Naive thymus-derived CD8-positive, alpha-beta T cell (primary cell): ENCODE measurements at regions not wholly inside any gene's neighbourhood (a gene's known extent, or its start where the extent isn't known, plus 50 kb on each side); places are given as distances from the start of the nearest gene placed in this dataset.

Experiments used
- ATAC-seq, 2 donors: fragments of 150-1000 bp; cut with Tn5 transposase in 1 of 2; sonication (Bioruptor Pico), chemical (Tn5 transposase) in 1 of 2; 1 replicate in 1 of 2; 2 replicates in 1 of 2; pipeline ENCODE4 v1.10.0; 2021; ENCODE audit warnings: mild to moderate bottlenecking in 2 of 2, moderate library complexity in 2 of 2
- POLR2A ChIA-PET: fragments of 350-600 bp; sonication (Branson Sonifier 250); formaldehyde crosslinking; loops from one replicate; lab custom pipeline; 2021; ENCODE audit warnings: antibody characterized with exemption; lab: Charles Lee
- DNase-seq, 10 donors: peaks; one replicate each; pipeline versions ENCODE4 v3.0.0 to v3.0.0-alpha.2; 2020 to 2022
- H3K27ac Mint-ChIP-seq, 10 donors: one replicate each; pipeline ENCODE4 v1.8.0; 2020 to 2022; ENCODE audit warnings: mild to moderate bottlenecking in 10 of 10, mixed read lengths in 10 of 10, moderate library complexity in 4 of 10, inconsistent platforms in 1 of 10
- H3K27me3 Mint-ChIP-seq, 5 donors: one replicate each; pipeline ENCODE4 v1.8.0; 2021 to 2022; ENCODE audit warnings: mixed read lengths in 5 of 5
- H3K36me3 Mint-ChIP-seq, 3 donors: one replicate each; pipeline ENCODE4 v1.8.0; 2020 to 2022; ENCODE audit warnings: mixed read lengths in 3 of 3, mild to moderate bottlenecking in 2 of 3, inconsistent platforms in 1 of 3
- H3K4me1 Mint-ChIP-seq, 4 donors: one replicate each; pipeline ENCODE4 v1.8.0; 2021 to 2022; ENCODE audit warnings: mixed read lengths in 4 of 4
- H3K4me3 Mint-ChIP-seq, 10 donors: one replicate each; pipeline ENCODE4 v1.8.0; 2020 to 2022; ENCODE audit warnings: mild to moderate bottlenecking in 10 of 10, mixed read lengths in 10 of 10, moderate library complexity in 6 of 10, inconsistent platforms in 1 of 10
- H3K9me3 Mint-ChIP-seq, 9 donors: one replicate each; pipeline ENCODE4 v1.8.0; 2020 to 2022; ENCODE audit warnings: mixed read lengths in 9 of 9, mild to moderate bottlenecking in 3 of 9, inconsistent platforms in 1 of 9, moderate library complexity in 1 of 9

- H3K27ac Mint-ChIP-seq: no peak overlapping the region
- peaks cover 0 to 13% (median 2%) of the 10 kb centered on the region in 5 donors for H3K27me3 Mint-ChIP-seq
- DNase-seq (no peak), ATAC-seq (no peak)
- peaks cover 0 to 3% (median 0%) of the 10 kb centered on the region in 4 donors for H3K4me1 Mint-ChIP-seq
- no peak overlapping the region for H3K4me3 Mint-ChIP-seq
- POLR2A ChIA-PET: no interaction called here
- no peaks in the 10 kb centered on the region for H3K36me3 Mint-ChIP-seq
- H3K9me3 Mint-ChIP-seq: peaks cover 0 to 6% (median 0%) of the 10 kb centered on the region in 9 donors
Measured at GRCh38 chr2:129375632-129376425, 603.6 kb upstream of the RAB6C start.

GRCh38 chr2:129376426-129377077 lies 602.9 kb upstream of the RAB6C start:
- Mint-ChIP-seq H3K4me1 (peaks cover 0 to 3% (median 0%) of the 10 kb centered on the region in 4 donors), H3K27me3 (peaks cover 0 to 13% (median 2%) of the 10 kb centered on the region in 5 donors), H3K9me3 (peaks cover 0 to 9% (median 4%) of the 10 kb centered on the region in 9 donors), H3K27ac (no peak overlapping the region), H3K36me3 (no peaks in the 10 kb centered on the region), H3K4me3 (no peak overlapping the region)
- no peak for DNase-seq
- no peak for ATAC-seq
- POLR2A ChIA-PET: no interaction called here

DNA sequence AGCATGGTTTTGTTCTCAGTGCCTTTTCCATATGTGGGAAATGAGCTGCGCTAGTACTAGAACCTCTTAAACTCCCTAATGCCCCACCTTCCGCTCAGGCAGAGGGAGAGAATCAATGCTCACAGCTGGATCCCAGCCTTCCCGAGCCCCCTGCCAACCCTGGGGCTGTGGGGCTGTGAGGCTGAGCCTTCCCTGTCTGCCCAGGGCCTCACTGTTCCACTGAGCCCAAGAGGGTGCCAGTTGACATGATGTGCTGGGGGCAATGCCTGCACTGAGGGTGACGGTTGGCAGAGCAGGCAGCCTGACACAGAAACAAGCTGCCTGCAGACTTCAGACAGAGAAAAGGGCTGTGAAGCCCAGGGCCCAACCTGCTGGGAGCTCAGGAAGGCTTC lies 602.4 kb upstream of the RAB6C start:
- POLR2A ChIA-PET: no interaction called here
- Mint-ChIP-seq H3K4me1 (peaks cover 0 to 3% (median 0%) of the 10 kb centered on the region in 4 donors), H3K27me3 (peaks cover 0 to 13% (median 2%) of the 10 kb centered on the region in 5 donors), H3K36me3 (no peaks in the 10 kb centered on the region), H3K4me3 (no peak overlapping the region), H3K9me3 (peaks cover 0 to 12% (median 6%) of the 10 kb centered on the region in 9 donors), H3K27ac (no peak overlapping the region)
- DNase-seq: no peak
- no peak for ATAC-seq

DNA sequence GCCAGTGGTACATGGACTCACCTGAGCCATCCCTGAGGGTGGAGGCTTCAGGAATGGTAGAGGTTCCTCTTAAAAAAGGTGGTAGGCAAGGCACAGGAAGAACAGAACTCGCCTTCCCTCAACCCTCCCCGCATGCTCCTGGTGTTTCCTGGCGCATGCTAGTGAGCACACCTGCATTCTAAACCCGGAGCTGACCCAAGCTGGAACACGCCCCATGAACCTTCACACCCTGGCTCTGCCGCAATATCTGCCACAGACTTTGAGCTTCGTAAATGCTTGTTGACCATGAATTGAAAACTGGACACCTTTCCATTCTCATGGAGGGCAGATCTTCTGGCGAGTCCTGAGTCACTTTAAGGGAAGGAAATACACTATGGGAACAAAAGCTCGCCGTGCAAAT lies 601.3 kb upstream of the RAB6C start:
- Mint-ChIP-seq H3K36me3 (peaks cover 0 to 5% (median 0%) of the 10 kb centered on the region in 3 donors), H3K9me3 (peaks cover 0 to 23% (median 8%) of the 10 kb centered on the region in 9 donors), H3K4me1 (peaks cover 0 to 3% (median 0%) of the 10 kb centered on the region in 4 donors), H3K27me3 (peaks cover 0 to 13% (median 2%) of the 10 kb centered on the region in 5 donors), H3K4me3 (no peak overlapping the region), H3K27ac (no peak overlapping the region)
- POLR2A ChIA-PET: no interaction called here
- DNase-seq (no peak), ATAC-seq (no peak)

DNA sequence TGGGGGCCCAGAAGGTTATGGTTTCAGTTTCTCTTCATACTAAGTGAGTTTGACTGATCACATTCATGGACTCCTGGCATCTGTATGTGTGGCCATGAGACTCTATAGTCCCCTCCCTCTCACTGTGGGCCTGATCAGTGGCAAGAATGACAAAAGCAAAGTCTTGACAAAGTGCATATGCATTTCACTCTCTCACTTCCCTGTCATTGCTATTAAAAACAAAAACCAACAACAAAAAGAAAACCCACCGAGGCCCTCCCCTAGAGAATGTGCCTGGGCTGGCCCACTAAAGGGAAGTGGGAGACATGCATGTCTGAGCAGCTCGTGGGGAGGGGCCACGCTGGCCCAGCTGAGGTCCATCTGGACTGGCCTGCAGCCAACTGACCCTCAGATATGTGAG lies 600.1 kb upstream of the RAB6C start:
- no peak overlapping the region for H3K27ac Mint-ChIP-seq
- H3K27me3 Mint-ChIP-seq: peaks cover 0 to 12% (median 2%) of the 10 kb centered on the region in 5 donors
- ATAC-seq (no peak), DNase-seq (no peak)
- peaks cover 0 to 5% (median 0%) of the 10 kb centered on the region in 3 donors for H3K36me3 Mint-ChIP-seq
- POLR2A ChIA-PET: no interaction called here
- peaks cover 0 to 25% (median 9%) of the 10 kb centered on the region in 9 donors for H3K9me3 Mint-ChIP-seq
- H3K4me1 Mint-ChIP-seq: peaks cover 0 to 3% (median 0%) of the 10 kb centered on the region in 4 donors
- H3K4me3 Mint-ChIP-seq: no peak overlapping the region

DNA sequence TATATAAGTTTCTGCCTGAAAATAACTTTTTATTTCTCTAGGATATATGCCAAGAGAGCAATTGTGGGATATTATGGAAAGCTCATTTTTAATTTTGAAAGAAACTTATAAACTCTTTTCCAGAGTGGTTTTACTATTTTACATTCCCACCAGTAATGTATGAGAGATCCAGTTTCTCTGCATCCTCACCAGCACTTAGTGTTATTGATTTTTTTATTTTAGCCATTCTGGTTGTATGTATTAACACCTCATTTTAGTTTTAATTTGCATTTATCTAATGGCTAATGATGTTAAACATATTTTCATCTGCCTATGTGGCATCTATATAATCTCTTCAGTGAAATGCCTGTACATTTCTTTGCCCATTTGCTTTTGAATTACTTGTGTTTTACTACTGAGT lies 597.7 kb upstream of the RAB6C start:
- H3K4me3 Mint-ChIP-seq: no peak overlapping the region
- H3K9me3 Mint-ChIP-seq: peaks cover 0 to 28% (median 14%) of the 10 kb centered on the region in 9 donors
- peaks cover 0 to 3% (median 0%) of the 10 kb centered on the region in 4 donors for H3K4me1 Mint-ChIP-seq
- H3K27me3 Mint-ChIP-seq: peaks cover 0 to 7% (median 3%) of the 10 kb centered on the region in 5 donors
- H3K36me3 Mint-ChIP-seq: peaks cover 0 to 5% (median 0%) of the 10 kb centered on the region in 3 donors
- no peak for ATAC-seq
- no peak overlapping the region for H3K27ac Mint-ChIP-seq
- POLR2A ChIA-PET: no interaction called here
- no peak for DNase-seq

GRCh38 chr2:129388870-129389269 lies 590.6 kb upstream of the RAB6C start:
- peaks cover 8 to 31% (median 11%) of the 10 kb centered on the region in 5 donors for H3K27me3 Mint-ChIP-seq
- no peaks in the 10 kb centered on the region for H3K4me1 Mint-ChIP-seq
- POLR2A ChIA-PET: no interaction called here
- peaks cover 0 to 5% (median 0%) of the 10 kb centered on the region in 3 donors for H3K36me3 Mint-ChIP-seq
- no peak overlapping the region for H3K4me3 Mint-ChIP-seq
- H3K27ac Mint-ChIP-seq: no peak overlapping the region
- peaks cover 0 to 7% (median 1%) of the 10 kb centered on the region in 9 donors for H3K9me3 Mint-ChIP-seq
- ATAC-seq (no peak), DNase-seq (no peak)

DNA sequence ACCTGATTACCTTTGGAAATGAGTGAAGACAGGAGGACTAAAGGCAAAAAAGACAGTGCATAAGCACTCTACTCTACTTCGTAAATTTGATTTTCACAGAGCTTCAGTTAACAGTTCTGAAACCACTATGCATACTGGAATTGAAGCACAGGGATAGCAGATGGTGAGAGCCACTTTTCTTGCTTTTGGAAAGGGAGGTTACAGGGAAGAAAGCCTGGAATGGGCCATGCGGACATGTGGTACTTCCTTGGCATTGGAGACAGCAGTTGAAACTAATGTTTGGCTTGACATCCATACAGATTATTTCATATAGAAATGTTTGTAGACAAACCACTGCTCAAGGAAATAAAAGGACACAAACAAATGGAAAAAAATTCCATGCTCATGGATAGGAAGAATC lies 585.6 kb upstream of the RAB6C start:
- Mint-ChIP-seq H3K27me3 (peaks cover 3 to 20% (median 5%) of the 10 kb centered on the region in 5 donors), H3K27ac (no peak overlapping the region), H3K9me3 (peaks cover 0 to 5% (median 0%) of the 10 kb centered on the region in 9 donors), H3K4me3 (no peak overlapping the region), H3K4me1 (no peaks in the 10 kb centered on the region), H3K36me3 (peaks cover 0 to 5% (median 0%) of the 10 kb centered on the region in 3 donors)
- POLR2A ChIA-PET: no interaction called here
- DNase-seq: no peak
- ATAC-seq: no peak

DNA sequence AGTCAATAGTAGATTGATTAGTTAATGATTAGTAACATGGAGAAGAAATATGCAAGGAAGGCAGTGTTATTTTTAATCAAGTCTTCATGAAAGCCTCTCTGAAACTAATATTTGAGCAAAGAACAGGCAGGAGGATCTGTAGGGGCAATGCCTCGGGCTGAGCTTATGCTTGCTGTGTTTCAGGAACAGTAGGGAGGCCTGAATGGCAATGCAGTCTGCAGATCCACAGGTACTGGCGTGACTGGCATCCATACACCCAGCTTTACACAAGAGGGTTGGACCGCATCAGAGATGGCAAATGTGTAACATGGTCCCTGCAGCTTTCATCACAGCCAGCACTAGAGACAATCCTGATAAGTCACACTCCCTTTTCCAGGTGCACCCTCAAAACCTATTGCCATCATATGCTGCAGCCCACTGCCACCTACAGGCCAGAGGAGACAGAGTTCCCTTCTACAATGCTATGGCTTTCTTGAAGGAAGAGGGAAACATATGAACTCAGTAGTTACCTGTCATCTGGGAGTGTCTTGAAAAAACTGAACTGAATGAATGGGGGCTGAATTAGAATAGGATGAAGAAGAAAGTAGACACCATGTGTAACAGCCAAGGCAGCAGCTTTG lies 582.4 kb upstream of the RAB6C start:
- Mint-ChIP-seq H3K9me3 (peaks cover 0 to 7% (median 0%) of the 10 kb centered on the region in 9 donors), H3K4me1 (no peaks in the 10 kb centered on the region), H3K27ac (no peak overlapping the region), H3K36me3 (no peaks in the 10 kb centered on the region), H3K27me3 (peaks cover 0 to 3% (median 0%) of the 10 kb centered on the region in 5 donors), H3K4me3 (no peak overlapping the region)
- ATAC-seq (no peak), DNase-seq (peak in 1 of 10 donors; percentile 58)
- POLR2A ChIA-PET: no interaction called here

GRCh38 chr2:129400826-129401225 lies 578.6 kb upstream of the RAB6C start:
- no peak overlapping the region for H3K27ac Mint-ChIP-seq
- peaks cover 0 to 5% (median 0%) of the 10 kb centered on the region in 5 donors for H3K27me3 Mint-ChIP-seq
- H3K9me3 Mint-ChIP-seq: peaks cover 0 to 7% (median 0%) of the 10 kb centered on the region in 9 donors
- ATAC-seq (no peak), DNase-seq (no peak)
- H3K4me3 Mint-ChIP-seq: no peak overlapping the region
- POLR2A ChIA-PET: no interaction called here
- H3K4me1 Mint-ChIP-seq: no peaks in the 10 kb centered on the region
- no peaks in the 10 kb centered on the region for H3K36me3 Mint-ChIP-seq

DNA sequence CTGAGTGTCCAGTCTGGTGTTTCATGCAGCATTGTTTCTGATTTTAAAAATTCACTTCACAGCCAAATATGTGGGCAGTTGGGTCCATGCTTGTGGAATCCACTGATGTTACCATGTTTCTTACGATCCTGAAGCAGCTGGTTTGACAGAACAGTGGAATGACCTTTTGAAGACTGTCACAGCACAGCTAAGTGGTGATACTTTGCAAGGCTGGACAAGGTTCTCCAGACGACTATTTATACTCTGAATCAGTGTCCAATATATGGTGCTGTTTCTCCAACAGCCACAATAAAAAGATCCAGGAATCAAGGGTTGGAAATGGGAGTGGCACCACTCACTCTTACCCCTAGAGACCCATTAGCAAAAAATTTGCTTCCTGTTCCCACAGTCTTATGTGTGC lies 577.4 kb upstream of the RAB6C start:
- Mint-ChIP-seq H3K9me3 (peaks cover 0 to 7% (median 0%) of the 10 kb centered on the region in 9 donors), H3K27ac (no peak overlapping the region), H3K4me1 (no peaks in the 10 kb centered on the region), H3K36me3 (no peaks in the 10 kb centered on the region), H3K27me3 (peaks cover 0 to 5% (median 0%) of the 10 kb centered on the region in 5 donors), H3K4me3 (no peak overlapping the region)
- DNase-seq (no peak), ATAC-seq (no peak)
- POLR2A ChIA-PET: no interaction called here

- no peak overlapping the region for H3K27ac Mint-ChIP-seq
- POLR2A ChIA-PET: no interaction called here
- no peak for DNase-seq
- H3K36me3 Mint-ChIP-seq: no peaks in the 10 kb centered on the region
- no peak for ATAC-seq
- peaks cover 0 to 16% (median 5%) of the 10 kb centered on the region in 9 donors for H3K9me3 Mint-ChIP-seq
- no peaks in the 10 kb centered on the region for H3K4me1 Mint-ChIP-seq
- H3K27me3 Mint-ChIP-seq: peaks cover 0 to 5% (median 0%) of the 10 kb centered on the region in 5 donors
- no peak overlapping the region for H3K4me3 Mint-ChIP-seq
Measured at GRCh38 chr2:129404000-129404685, 575.3 kb upstream of the RAB6C start.
